ENCODE measurements at regions not wholly inside any gene's neighbourhood (a gene's known extent, or its start where the extent isn't known, plus 50 kb on each side); places are given as distances from the start of the nearest gene placed in this dataset.
A peak's percentile ranks its signal among the peaks of the same experiment; 100 is the strongest.

DNA sequence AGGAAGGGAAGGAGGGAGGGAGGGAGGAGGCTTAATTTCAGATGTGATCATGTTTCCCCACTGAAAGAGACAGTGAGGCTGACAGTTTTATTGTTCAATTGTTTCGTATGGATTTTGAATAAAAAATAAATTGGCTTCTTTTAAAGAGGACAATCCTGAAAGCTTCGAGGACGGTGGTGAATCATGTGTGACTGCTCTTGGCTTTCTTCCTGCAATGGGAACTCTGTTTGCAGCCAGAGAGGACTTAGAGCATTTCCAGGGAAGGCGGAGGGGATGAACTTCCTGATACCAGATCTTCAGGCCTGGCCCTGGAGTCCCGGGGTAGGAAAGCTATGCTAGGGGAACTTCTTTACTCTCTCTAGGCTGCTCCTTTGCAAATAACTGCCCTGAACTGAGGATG, 72.8 kb upstream of the C16orf82 start:
- TF ChIP-seq, protein P1, sequence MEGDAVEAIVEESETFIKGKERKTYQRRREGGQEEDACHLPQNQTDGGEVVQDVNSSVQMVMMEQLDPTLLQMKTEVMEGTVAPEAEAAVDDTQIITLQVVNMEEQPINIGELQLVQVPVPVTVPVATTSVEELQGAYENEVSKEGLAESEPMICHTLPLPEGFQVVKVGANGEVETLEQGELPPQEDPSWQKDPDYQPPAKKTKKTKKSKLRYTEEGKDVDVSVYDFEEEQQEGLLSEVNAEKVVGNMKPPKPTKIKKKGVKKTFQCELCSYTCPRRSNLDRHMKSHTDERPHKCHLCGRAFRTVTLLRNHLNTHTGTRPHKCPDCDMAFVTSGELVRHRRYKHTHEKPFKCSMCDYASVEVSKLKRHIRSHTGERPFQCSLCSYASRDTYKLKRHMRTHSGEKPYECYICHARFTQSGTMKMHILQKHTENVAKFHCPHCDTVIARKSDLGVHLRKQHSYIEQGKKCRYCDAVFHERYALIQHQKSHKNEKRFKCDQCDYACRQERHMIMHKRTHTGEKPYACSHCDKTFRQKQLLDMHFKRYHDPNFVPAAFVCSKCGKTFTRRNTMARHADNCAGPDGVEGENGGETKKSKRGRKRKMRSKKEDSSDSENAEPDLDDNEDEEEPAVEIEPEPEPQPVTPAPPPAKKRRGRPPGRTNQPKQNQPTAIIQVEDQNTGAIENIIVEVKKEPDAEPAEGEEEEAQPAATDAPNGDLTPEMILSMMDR (IDR thresholded peaks at IDR 0.05; ENCODE audit: low read length, missing control alignments), result no peak
- DNase-seq (ENCODE audit: low read depth), result peak; percentile 27
- H3K4me3 ChIP-seq (replicated peaks; ENCODE audit: low read depth, low read length), result no peak overlapping the region

DNA sequence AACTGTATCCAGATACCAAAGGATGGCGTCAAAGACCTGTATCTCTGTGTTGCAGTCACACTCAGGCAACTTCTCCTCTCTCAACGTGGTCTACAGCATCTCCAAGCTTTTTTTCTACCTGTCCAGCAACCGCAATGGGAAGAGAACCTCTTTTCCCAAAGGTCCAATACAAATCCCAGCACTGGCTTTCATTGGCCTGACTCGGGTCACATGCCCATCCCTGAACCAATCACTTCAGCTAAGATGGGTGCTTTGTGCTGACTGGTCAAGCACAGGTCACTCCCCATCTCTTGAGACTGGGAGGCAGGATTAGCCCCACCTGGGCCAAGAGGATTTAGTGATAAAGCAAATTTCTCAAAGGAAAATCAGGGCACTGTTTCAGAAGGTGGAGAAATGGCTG, 71.2 kb upstream of the C16orf82 start:
- TF ChIP-seq, protein P1 (IDR thresholded peaks at IDR 0.05; ENCODE audit: low read length, missing control alignments), result no peak
- H3K4me3 ChIP-seq (replicated peaks; ENCODE audit: low read depth, low read length), result no peak overlapping the region
- DNase-seq (ENCODE audit: low read depth), result no peak

DNA sequence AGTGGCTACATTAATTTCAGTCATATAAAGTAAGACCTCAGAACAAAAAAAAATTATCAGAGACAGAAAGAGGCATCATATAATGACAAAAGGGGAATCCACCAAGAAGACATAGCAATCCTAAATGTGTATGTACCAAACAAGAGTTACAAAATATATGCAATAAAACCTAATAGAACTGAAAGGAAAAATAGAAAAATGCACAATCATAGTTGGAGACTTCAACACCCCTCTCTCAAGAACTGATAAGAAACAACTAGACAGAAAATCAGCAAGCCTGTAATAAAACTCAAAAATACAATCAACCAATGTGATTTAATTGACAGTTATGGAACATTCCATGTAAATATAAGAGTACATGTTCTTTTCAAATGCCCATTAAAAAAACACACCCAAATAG, 61.3 kb upstream of the C16orf82 start:
- no peak for DNase-seq (ENCODE audit: low read depth)
- TF ChIP-seq, protein P1 (IDR thresholded peaks at IDR 0.05; ENCODE audit: low read length, missing control alignments), result no peak
- H3K4me3 ChIP-seq (replicated peaks; ENCODE audit: low read depth, low read length), result no peak overlapping the region
